Activated T-cell treated with anti-CD3 and anti-CD28 coated beads, Interleukin-2, amount 50 U/mL, for 72 hours (primary cell): ENCODE measurements at regions not wholly inside any gene's neighbourhood (a gene's known extent, or its start where the extent isn't known, plus 50 kb on each side); places are given as distances from the start of the nearest gene placed in this dataset.

ENCODE experiments used
- ATAC-seq, 2 donors: fragments of 150-1000 bp; cut with Tn5 transposase; replicated peaks in 1 of 2; 2 replicates each; pipeline ENCODE4 v1.10.0; 2021; ENCODE audit warnings: moderate library complexity in 2 of 2, mild to moderate bottlenecking in 1 of 2
- DNase-seq, 2 donors: peaks; one replicate each; pipeline ENCODE4 v3.0.0; 2021 to 2022; ENCODE audit warnings: mixed read lengths in 1 of 2
- H3K27ac Mint-ChIP-seq: one replicate; pipeline ENCODE4 v1.8.0; 2022; ENCODE audit warnings: mild to moderate bottlenecking, moderate library complexity, mixed read lengths
- H3K27me3 Mint-ChIP-seq: one replicate; pipeline ENCODE4 v1.8.0; 2022; ENCODE audit warnings: low read depth, mixed read lengths
- H3K36me3 Mint-ChIP-seq, 2 donors: one replicate each; pipeline ENCODE4 v1.8.0; 2022; ENCODE audit warnings: mixed read lengths in 2 of 2, mild to moderate bottlenecking in 1 of 2; ENCODE audit not compliant: insufficient read depth in 2 of 2
- H3K4me1 Mint-ChIP-seq: one replicate; pipeline ENCODE4 v1.8.0; 2022; ENCODE audit warnings: low read depth, mixed read lengths
- H3K4me3 Mint-ChIP-seq, 2 donors: one replicate each; pipeline ENCODE4 v1.8.0; 2022; ENCODE audit warnings: mild to moderate bottlenecking in 2 of 2, mixed read lengths in 2 of 2, moderate library complexity in 2 of 2
- H3K9me3 Mint-ChIP-seq, 2 donors: one replicate each; pipeline ENCODE4 v1.8.0; 2022; ENCODE audit warnings: mixed read lengths in 2 of 2

- no peak for ATAC-seq
- Mint-ChIP-seq H3K4me3 (no peak overlapping the region), H3K36me3 (no peaks in the 10 kb centered on the region), H3K27me3 (no peaks in the 10 kb centered on the region), H3K4me1 (no peaks in the 10 kb centered on the region), H3K9me3 (no peaks in the 10 kb centered on the region), H3K27ac (no peak overlapping the region)
- no peak for DNase-seq
Observed at GRCh38 chr6:119476554-119476953, 127.0 kb upstream of the MAN1A1 start.

GRCh38 chr6:119476024-119476423 is 126.5 kb upstream of the MAN1A1 start:
- H3K9me3 Mint-ChIP-seq, result peaks cover 0 to 2% of the 10 kb centered on the region in 2 donors
- no peaks in the 10 kb centered on the region for H3K27me3 Mint-ChIP-seq
- peaks cover 0 to 1% of the 10 kb centered on the region in 2 donors for H3K36me3 Mint-ChIP-seq
- ATAC-seq (no peak), DNase-seq (no peak)
- H3K4me1 Mint-ChIP-seq, result no peaks in the 10 kb centered on the region
- H3K27ac Mint-ChIP-seq, result no peak overlapping the region
- H3K4me3 Mint-ChIP-seq, result no peak overlapping the region

- Mint-ChIP-seq H3K27ac (no peak overlapping the region), H3K36me3 (peaks cover 0 to 3% of the 10 kb centered on the region in 2 donors), H3K4me3 (peak overlapping the region in 1 of 2 donors; percentile 71), H3K9me3 (peaks cover 3 to 4% of the 10 kb centered on the region in 2 donors), H3K4me1 (no peaks in the 10 kb centered on the region), H3K27me3 (no peaks in the 10 kb centered on the region)
- no peak for DNase-seq
- no peak for ATAC-seq
Observed at GRCh38 chr6:119470893-119471542, 121.5 kb upstream of the MAN1A1 start.

DNA sequence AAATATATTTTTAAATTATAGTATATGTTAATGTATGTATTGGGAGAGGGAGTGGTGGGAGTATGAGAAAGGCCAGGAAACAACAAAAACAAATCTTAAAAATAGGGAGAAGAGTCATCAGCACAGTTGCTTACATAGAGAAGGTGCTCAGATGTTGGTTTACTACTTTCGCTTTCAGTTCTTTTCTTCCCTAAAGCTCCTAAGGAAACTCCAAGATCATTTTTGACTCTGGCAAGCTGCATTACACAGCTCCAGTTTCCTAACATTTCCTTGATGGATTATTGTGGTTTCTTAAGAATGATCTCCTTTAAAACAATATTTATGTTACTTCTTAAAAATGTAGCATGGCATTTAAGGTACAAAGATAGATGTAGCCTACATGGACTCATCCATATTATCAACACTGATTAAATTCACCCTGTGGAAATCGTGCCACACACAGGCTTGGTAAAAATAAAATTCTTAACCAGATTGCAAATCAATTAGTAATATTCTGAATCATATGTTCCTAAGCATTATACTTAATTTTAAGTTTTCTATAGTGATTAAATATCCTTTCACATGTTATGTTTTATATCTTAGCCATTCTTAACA is 118.0 kb upstream of the MAN1A1 start:
- H3K27me3 Mint-ChIP-seq, result no peaks in the 10 kb centered on the region
- peaks cover 2 to 5% of the 10 kb centered on the region in 2 donors for H3K36me3 Mint-ChIP-seq
- ATAC-seq (no peak), DNase-seq (no peak)
- peaks cover 3 to 7% of the 10 kb centered on the region in 2 donors for H3K9me3 Mint-ChIP-seq
- H3K4me3 Mint-ChIP-seq, result no peak overlapping the region
- peaks cover 17% of the 10 kb centered on the region for H3K4me1 Mint-ChIP-seq
- no peak overlapping the region for H3K27ac Mint-ChIP-seq

DNA sequence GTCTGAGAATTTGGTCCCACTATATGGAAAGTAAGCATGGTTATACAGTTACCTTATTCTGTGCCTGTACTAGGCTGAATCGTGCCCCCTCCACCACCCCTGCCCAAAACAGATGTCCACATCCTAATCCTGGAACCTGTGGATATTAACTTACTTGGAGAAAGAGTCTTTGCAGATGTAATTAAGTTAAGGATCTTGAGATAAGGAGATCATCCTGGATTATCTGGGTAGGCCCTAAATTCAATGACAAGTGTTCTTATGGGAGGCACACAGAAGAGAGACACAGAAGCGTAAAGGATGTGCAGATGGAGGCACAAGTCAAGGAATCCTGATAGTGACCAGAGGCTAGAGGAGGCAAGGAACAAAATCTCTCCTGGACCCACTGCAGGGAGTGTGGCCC is 116.7 kb upstream of the MAN1A1 start:
- ATAC-seq (no peak), DNase-seq (no peak)
- Mint-ChIP-seq H3K27me3 (no peaks in the 10 kb centered on the region), H3K27ac (no peak overlapping the region), H3K4me1 (peaks cover 25% of the 10 kb centered on the region), H3K36me3 (peaks cover 2 to 5% of the 10 kb centered on the region in 2 donors), H3K4me3 (no peak overlapping the region), H3K9me3 (peaks cover 5 to 7% of the 10 kb centered on the region in 2 donors)

GRCh38 chr6:119463081-119463626 is 113.6 kb upstream of the MAN1A1 start:
- H3K9me3 Mint-ChIP-seq, result peaks cover 6% of the 10 kb centered on the region in 2 donors
- DNase-seq (peak; percentile 22), ATAC-seq (peak; percentile 89 to 93)
- H3K4me3 Mint-ChIP-seq, result peak overlapping the region in 1 of 2 donors; percentile 0
- peak overlapping the region; percentile 49 for H3K27ac Mint-ChIP-seq
- no peaks in the 10 kb centered on the region for H3K27me3 Mint-ChIP-seq
- peaks cover 4 to 5% of the 10 kb centered on the region in 2 donors for H3K36me3 Mint-ChIP-seq
- peaks cover 25% of the 10 kb centered on the region for H3K4me1 Mint-ChIP-seq

- peaks cover 25% of the 10 kb centered on the region for H3K4me1 Mint-ChIP-seq
- H3K27ac Mint-ChIP-seq, result no peak overlapping the region
- H3K9me3 Mint-ChIP-seq, result peaks cover 6% of the 10 kb centered on the region in 2 donors
- DNase-seq (no peak), ATAC-seq (no peak)
- no peak overlapping the region for H3K4me3 Mint-ChIP-seq
- peaks cover 4 to 5% of the 10 kb centered on the region in 2 donors for H3K36me3 Mint-ChIP-seq
- no peaks in the 10 kb centered on the region for H3K27me3 Mint-ChIP-seq
Observed at GRCh38 chr6:119461187-119461586, 111.6 kb upstream of the MAN1A1 start.

DNA sequence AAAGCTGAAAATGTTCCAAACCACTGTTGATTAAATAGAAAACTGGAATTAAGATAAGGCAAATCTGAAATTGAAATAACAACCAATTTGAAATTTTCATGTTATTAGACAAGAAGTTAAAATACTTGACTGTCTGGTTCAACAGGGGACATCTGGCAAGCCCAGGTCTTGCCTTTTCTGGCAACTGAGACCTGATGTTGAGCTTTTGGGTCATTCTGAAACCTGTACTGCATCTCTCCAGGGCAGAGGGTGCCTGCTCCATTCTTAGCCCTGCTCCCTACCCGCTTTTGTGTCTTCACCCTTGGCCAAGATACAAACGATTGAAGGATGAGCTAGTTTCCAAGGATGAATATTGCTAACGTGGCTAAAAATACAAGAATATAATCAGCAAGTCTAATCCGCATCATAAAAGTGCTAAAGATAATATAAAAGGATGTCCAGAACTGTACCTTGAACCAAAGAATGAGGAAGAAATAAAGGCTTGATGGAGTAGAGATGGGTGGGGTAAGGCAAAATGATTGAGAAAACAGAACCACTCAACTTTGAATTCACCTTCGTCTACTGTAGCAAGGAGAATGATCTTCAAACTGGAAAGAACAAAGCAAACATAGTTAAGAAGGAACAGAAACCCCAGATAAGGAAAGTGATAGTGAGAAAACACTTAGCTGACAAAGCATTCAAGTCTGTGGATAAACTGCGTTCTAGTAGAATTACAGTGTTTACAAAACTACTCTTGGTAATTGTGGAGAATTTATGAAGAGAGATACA is 109.8 kb upstream of the MAN1A1 start:
- ATAC-seq (no peak), DNase-seq (no peak)
- peaks cover 2 to 5% of the 10 kb centered on the region in 2 donors for H3K36me3 Mint-ChIP-seq
- peaks cover 2 to 6% of the 10 kb centered on the region in 2 donors for H3K9me3 Mint-ChIP-seq
- H3K27me3 Mint-ChIP-seq, result no peaks in the 10 kb centered on the region
- no peak overlapping the region for H3K4me3 Mint-ChIP-seq
- H3K27ac Mint-ChIP-seq, result no peak overlapping the region
- H3K4me1 Mint-ChIP-seq, result peaks cover 25% of the 10 kb centered on the region

DNA sequence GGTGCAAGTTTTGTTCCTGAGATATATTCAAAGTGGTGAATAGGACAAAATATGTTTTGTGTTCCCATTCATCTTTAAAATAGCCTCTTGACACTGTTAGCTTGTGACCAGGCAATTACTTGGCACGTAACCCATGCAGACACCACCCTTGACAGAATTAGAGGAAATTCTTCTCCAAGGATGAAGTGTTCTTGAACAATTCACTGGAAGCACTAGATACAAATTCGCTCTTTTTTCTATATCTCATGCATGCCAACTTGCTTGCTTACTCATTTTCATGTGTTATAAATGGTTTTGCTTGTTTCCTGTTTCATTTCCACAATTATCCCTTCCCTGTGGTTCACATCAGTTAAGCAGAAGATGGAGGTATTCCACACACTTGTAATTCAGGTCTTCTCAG is 105.2 kb upstream of the MAN1A1 start:
- ATAC-seq, result no peak
- peaks cover 5% of the 10 kb centered on the region for H3K27me3 Mint-ChIP-seq
- no peaks in the 10 kb centered on the region for H3K4me1 Mint-ChIP-seq
- H3K36me3 Mint-ChIP-seq, result no peaks in the 10 kb centered on the region
- DNase-seq, result no peak
- H3K4me3 Mint-ChIP-seq, result no peak overlapping the region
- H3K9me3 Mint-ChIP-seq, result no peaks in the 10 kb centered on the region
- no peak overlapping the region for H3K27ac Mint-ChIP-seq

DNA sequence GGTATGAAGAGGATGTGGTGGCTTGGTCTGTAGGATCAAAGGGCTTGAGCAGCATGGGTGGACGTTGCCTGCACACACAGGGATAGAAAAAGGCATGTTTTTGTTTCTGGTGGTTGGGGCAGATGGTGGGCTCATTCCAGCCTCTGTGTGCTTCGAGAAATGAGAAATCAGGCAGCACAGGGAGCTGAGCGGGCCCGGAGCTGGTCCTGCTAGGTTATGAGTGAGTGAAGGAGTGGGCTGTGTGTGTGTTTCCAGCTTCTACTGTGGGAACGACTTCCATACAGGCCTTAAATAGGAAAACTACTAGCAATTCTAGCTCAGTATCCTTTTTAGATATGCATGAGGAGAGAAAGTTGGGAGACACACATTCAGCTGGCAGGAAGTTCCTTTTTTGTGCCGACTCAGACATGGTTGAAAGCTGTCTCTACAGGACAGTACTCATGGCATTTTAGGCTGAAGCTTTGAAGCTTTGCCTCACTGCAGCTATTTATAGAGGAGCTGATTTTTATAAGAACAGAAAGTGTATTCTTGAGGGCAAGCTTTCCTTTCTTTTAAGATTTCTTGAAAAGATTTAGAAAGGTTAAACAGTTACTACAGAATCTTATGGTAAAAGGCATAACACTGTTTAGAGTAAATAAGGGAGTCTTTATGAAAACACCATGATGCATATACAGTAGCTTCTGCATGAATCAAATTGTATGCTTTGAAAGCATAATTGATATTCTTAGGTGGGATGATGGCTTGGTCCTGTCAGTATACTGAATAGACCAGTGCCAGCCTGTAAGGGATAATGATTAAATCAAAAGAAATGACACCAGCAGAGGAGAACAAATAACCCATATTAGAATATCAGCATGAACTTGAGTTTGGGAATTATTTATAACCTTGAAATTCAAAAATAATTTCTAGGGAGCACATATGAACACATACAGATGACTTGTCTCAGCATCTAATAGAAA is 104.0 kb upstream of the MAN1A1 start:
- Mint-ChIP-seq H3K27ac (no peak overlapping the region), H3K4me1 (no peaks in the 10 kb centered on the region), H3K36me3 (no peaks in the 10 kb centered on the region), H3K4me3 (no peak overlapping the region), H3K27me3 (peaks cover 5% of the 10 kb centered on the region), H3K9me3 (no peaks in the 10 kb centered on the region)
- ATAC-seq (no peak), DNase-seq (no peak)

GRCh38 chr6:119449331-119450156 is 100.0 kb upstream of the MAN1A1 start:
- Mint-ChIP-seq H3K36me3 (no peaks in the 10 kb centered on the region), H3K27me3 (peaks cover 5% of the 10 kb centered on the region), H3K4me3 (no peak overlapping the region), H3K9me3 (peaks cover 0 to 1% of the 10 kb centered on the region in 2 donors), H3K27ac (no peak overlapping the region), H3K4me1 (peaks cover 18% of the 10 kb centered on the region)
- no peak for DNase-seq
- no peak for ATAC-seq

DNA sequence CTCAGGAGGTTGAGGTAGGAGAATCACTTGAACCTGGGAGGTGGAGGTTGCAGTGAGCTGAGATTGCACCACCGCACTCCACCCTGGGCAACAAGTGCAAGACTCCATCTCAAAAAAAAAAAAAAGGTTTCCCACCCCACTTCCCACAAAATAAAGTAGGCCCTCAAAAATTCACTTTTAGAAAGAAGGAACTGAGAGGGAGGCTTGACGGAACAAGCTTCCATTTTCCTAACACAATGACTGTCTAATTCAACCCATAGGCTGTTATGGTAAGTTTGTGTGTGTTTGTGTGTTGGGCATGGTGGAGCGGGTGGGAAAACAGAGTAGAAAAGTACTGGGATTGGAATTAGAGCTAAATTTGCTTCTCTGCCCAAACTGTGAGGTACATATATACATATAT is 98.4 kb upstream of the MAN1A1 start:
- no peak for DNase-seq
- Mint-ChIP-seq H3K36me3 (no peaks in the 10 kb centered on the region), H3K27ac (no peak overlapping the region), H3K4me3 (no peak overlapping the region), H3K4me1 (peaks cover 32% of the 10 kb centered on the region), H3K9me3 (peaks cover 0 to 1% of the 10 kb centered on the region in 2 donors), H3K27me3 (no peaks in the 10 kb centered on the region)
- ATAC-seq, result no peak
